GM19043 (cell line): ENCODE measurements at regions not wholly inside any gene's neighbourhood (a gene's known extent, or its start where the extent isn't known, plus 50 kb on each side); places are given as distances from the start of the nearest gene placed in this dataset.
A peak's percentile ranks its signal among the peaks of the same experiment; 100 is the strongest.
"Not testable (repeated sequence)": the region's sequence is repeated elsewhere in the genome, so short reads cannot be mapped to it uniquely, and the experiment has no call there.

ENCODE experiments used
- ATAC-seq: cut with Tn5 transposase; IDR thresholded peaks from one replicate; pipeline ENCODE4 v1.9.1; 2021; ENCODE audit warnings: low read depth; ENCODE audit not compliant: unreplicated experiment

GRCh38 chr1:101128211-101128727, 102.7 kb upstream of the DPH5 start:
- ATAC-seq = peak; percentile 96

GRCh38 chr1:101124405-101124804, 98.8 kb upstream of the DPH5 start:
- ATAC-seq = no peak

- ATAC-seq = not testable (repeated sequence)
Observed at GRCh38 chr1:101123904-101124303, 98.3 kb upstream of the DPH5 start.

- ATAC-seq = peak; percentile 96
Observed at GRCh38 chr1:101122452-101123166, 97.0 kb upstream of the DPH5 start.

- ATAC-seq = no peak
Observed at GRCh38 chr1:101121975-101122374, 96.4 kb upstream of the DPH5 start.

- ATAC-seq = no peak
Observed at GRCh38 chr1:101121504-101121903, 95.9 kb upstream of the DPH5 start.

GRCh38 chr1:101120868-101121267, 95.3 kb upstream of the DPH5 start:
- no peak for ATAC-seq

- no peak for ATAC-seq
Observed at GRCh38 chr1:101119289-101119688, 93.7 kb upstream of the DPH5 start.

- ATAC-seq = no peak
Observed at GRCh38 chr1:101116006-101116405, 90.4 kb upstream of the DPH5 start.

GRCh38 chr1:101115112-101115511, 89.5 kb upstream of the DPH5 start:
- no peak for ATAC-seq

- not testable (repeated sequence) for ATAC-seq
Observed at GRCh38 chr1:101114128-101114527, 88.5 kb upstream of the DPH5 start.

GRCh38 chr1:101112051-101112780, 86.6 kb upstream of the DPH5 start:
- ATAC-seq = peak; percentile 96

- ATAC-seq = no peak
Observed at GRCh38 chr1:101111461-101111860, 85.9 kb upstream of the DPH5 start.

- no peak for ATAC-seq
Observed at GRCh38 chr1:101109791-101110190, 84.2 kb upstream of the DPH5 start.

- no peak for ATAC-seq
Observed at GRCh38 chr1:101108111-101108500, 82.5 kb upstream of the DPH5 start.

- no peak for ATAC-seq
Observed at GRCh38 chr1:101107496-101108110, 82.0 kb upstream of the DPH5 start.

- no peak for ATAC-seq
Observed at GRCh38 chr1:101105877-101106276, 80.3 kb upstream of the DPH5 start.

- ATAC-seq = no peak
Observed at GRCh38 chr1:101102426-101103156, 77.0 kb upstream of the DPH5 start.

GRCh38 chr1:101101360-101101759, 75.8 kb upstream of the DPH5 start:
- ATAC-seq = no peak

- no peak for ATAC-seq
Observed at GRCh38 chr1:101100674-101101073, 75.1 kb upstream of the DPH5 start.

- no peak for ATAC-seq
Observed at GRCh38 chr1:101098907-101099306, 73.3 kb upstream of the DPH5 start.
